CD4-positive, alpha-beta T cell treated with Interleukin-1 beta for 1 hour (primary cell): ENCODE measurements at regions not wholly inside any gene's neighbourhood (a gene's known extent, or its start where the extent isn't known, plus 50 kb on each side); places are given as distances from the start of the nearest gene placed in this dataset.

Experiments
- DNase-seq, 2 donors: peaks; one replicate each; pipeline ENCODE4 v3.0.0-alpha.2; 2020 to 2022

GRCh38 chr11:112625814-112626213 is 335.4 kb upstream of the NCAM1 start:
- DNase-seq: no peak

- DNase-seq: no peak
Observed at GRCh38 chr11:112626731-112627130, 334.5 kb upstream of the NCAM1 start.

DNA sequence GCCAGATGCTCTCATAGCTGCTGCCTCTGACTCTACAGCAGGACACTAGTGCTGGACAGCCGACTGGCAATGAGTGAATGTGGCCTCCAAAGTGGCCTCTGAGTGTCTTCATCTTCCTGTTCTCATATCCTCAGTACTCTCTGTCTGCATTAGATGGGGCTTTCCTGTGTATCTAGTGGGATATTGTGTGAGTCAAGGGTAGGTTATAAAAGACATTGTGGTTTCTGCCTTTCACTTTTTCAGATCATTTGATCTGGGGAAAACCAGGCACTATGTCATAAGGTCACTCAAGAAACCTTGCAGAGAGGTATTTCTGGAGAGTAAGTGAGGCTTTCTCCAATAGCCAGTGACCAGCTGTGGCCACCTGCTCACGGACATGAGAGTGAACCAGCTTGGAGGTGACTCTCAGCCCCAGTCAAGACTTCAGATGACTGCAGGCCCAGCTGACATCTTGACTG is 333.6 kb upstream of the NCAM1 start:
- no peak for DNase-seq

GRCh38 chr11:112628676-112629075 is 332.5 kb upstream of the NCAM1 start:
- DNase-seq: no peak

DNA sequence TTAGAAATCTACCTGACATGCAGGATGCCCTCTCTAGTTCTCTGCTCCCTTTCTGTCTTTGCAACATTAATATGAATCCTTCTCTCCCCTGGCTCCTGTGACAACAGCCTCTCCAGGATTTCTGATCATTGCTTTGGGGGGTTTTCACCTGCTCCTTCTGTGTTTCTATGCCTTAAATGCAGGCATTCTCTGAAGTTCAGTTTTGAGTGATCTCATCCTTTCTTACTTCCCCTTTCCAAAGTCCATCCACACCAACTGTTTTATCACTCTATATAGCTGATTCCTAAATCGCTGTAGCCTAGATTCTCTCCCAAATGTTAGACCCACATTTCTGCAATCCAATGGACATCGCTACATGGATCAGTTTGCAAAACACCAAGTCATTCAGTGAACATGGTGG is 330.7 kb upstream of the NCAM1 start:
- no peak for DNase-seq

DNA sequence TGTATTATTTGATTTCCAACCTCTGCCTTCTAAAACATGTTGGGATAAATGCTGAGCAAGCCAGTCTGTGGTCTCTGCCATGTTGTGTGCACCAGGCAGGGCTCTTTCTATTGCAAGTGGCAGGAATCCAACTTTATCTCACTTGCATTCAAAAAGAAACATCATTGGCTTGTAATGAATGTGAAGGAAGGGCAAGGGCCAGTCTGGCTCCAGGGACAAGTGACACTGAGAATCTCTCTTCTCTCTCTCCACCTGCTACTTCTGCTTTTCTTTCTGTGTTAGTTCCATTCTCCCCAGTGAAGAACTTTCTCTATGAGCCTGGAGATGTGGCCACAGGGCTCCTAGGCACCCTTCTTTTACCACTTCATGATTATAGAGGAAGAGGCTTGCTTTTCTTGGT is 329.9 kb upstream of the NCAM1 start:
- no peak for DNase-seq

DNA sequence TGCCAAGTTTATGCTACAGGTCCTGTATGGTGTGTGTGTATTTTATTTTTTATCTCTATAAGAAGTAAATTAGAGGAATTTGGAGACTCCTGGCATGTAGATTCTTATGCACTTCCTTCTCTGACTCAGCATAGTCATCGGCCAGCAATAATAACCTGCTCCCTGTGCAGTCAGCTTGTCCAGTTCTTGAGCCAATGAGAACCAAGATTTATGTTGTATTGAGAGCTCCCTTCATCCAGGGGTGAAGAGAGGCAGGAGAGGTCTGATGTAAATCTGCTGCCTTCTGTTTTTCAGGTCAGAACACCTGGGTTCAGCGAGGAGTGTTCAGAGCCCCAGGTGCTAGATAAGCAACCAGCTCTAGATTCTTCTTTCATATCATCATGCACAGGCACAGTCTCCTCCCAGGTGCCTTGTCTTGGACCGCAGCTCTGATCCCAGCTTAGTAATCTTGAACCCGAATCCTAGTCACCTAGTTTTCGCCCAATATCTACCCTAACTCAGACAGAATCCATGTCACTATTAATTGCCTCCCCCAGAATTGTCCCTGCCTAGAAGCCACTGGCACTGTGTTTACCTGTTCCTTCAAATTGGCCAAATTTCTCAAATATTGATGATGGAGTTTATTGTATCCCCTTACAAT is 328.2 kb upstream of the NCAM1 start:
- no peak for DNase-seq

DNA sequence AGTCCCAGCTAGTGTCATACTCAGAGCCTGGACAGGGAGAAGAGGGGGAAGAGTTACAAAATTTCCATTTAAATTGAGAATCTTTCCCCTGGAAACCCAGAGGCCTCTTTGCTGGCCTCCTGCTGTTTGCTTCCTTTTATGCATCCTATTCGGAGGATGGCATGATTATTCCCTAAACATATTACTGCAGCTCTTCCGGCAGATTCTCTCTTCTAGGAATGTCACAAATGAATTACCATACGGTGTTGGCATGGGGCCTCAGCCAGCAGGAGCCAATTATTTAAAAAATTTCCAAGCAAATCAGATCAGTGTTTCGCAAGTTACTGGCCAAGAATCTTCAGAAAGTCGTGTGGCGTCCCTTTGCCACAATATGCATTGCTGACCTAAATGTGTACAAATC is 326.7 kb upstream of the NCAM1 start:
- DNase-seq: no peak

DNA sequence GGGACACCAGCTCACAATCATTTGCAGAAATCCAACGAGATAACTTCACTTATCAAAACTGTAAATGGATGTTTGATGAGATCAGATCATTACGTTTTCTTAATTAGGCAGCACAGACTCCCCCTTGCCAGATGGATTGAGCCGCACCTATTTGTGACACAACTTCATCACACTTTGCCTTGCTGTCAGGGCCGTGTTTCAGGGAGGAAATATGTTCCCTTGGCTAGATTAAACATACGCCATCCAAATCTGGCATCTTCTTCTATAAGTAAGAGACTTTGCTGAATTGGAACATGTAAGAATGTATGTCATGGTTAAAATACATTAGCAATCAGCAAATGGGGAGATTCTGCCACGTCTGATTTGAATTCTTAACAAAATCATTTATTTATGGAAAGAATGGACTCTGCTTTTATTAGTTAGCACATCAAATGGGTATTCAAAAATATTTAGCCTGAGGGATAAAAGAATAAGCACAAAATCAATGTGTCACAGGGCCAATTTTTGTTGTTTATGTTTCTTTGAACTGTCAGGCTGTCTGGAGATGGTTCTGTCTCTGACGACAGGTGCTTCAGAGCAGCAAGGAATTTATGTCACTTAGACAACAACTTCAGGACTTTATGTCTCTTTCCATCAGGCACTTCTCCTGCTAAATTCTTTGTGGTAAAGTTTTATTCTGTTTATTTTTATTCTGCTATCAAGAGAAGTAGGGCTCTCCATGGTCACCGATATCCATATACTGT is 326.1 kb upstream of the NCAM1 start:
- DNase-seq: no peak

- DNase-seq: no peak
Observed at GRCh38 chr11:112637076-112637475, 324.1 kb upstream of the NCAM1 start.

DNA sequence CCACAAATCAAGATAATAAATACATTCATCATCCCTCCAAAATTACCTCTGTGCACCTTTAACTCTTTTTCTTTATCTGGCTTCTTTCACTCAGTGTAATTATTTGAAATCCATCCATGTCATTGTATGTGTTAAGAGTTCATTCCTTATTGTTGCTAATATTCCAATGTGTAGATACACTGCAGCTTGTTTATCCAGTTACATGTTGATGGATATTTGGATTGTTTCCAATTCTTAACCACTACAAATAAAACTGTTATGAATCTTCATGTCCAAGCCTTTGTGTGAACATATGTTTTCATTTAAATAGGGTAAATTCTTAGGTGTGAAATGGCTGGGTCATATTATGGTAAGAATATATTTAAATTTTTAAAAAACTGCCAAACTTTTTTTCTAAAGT is 323.3 kb upstream of the NCAM1 start:
- DNase-seq: no peak

- DNase-seq: no peak
Observed at GRCh38 chr11:112639469-112639868, 321.8 kb upstream of the NCAM1 start.

DNA sequence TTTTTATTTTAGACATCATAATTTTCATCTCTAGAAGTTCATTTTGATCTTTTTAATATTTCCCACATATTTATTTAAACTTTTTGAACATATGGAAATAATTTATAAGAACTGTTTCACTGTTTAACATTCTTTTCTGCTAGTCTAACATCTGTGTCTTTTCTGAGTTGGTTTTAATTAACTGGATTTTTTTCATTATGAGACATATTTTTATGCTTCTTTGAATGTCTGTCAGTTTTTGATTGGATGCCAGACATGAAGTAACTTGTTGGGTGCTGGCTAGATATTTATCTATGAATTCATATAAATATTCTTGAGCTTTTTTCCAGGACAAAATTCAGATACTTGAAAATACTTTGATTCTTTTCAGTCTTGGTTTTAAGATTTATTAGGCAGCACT is 317.8 kb upstream of the NCAM1 start:
- no peak for DNase-seq

- no peak for DNase-seq
Observed at GRCh38 chr11:112644410-112645131, 316.6 kb upstream of the NCAM1 start.

- no peak for DNase-seq
Observed at GRCh38 chr11:112649856-112650255, 311.4 kb upstream of the NCAM1 start.

- no peak for DNase-seq
Observed at GRCh38 chr11:112650527-112650926, 310.7 kb upstream of the NCAM1 start.

- DNase-seq: no peak
Observed at GRCh38 chr11:112651386-112651785, 309.8 kb upstream of the NCAM1 start.

DNA sequence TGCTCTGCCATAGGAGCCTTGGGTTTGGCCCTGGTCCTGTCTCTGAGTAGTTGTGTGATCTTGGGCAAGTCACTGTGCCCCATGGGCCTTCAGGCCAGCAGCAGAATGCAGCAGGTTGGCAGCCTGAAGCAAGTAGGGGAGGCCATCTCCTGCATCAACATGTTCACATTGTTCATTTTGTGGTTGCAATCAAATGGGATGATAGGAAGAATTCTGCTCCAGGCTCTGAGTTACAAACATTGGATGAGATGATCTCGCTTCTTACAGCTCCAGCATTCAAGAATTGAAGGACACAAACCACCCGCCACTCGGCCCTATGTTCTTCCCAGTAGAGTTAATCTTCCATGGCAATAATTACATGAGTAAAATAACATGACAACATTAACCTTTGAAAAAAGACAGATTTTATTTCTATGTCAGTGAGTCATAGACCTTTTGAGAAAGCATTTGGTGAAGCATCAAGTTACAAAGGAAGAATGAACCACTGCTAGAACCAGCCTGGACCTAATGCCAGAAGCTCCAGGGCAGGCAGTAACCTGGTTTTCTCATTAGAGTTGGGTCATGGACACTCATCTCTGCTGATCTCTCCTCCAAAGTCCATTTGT is 308.3 kb upstream of the NCAM1 start:
- no peak for DNase-seq

GRCh38 chr11:112655371-112655770 is 305.8 kb upstream of the NCAM1 start:
- DNase-seq: no peak

DNA sequence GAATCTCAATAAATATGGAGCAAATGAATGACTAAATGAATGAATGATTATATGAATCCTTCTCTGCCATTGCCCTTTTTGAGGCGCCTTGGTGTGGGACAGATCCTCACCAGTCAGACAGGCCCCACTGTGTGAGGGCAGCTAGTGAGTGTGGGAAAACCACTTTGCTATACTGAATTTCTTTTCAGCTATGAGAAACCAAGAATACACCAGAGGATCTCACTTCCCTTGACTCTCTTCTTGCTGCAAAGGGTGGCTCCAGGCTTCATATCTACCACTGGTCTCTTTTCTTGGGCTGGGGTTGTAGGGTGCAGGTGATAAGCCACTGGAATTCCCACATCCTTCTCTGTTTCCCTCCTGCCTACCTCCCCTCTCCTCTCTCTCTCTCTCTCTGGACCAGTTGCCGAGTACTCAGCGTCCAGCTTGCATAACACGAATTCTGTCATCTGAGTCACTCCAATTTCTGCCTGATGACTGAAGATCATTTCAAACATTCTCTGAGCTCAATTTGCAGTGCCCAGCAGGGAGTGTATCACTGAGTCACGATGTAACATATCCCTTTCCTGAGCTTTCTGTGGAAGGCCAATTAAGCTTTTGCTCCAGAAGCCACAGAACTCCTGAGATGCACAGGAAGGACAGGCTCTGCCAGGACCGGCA is 304.3 kb upstream of the NCAM1 start:
- DNase-seq: no peak

- no peak for DNase-seq
Observed at GRCh38 chr11:112658431-112658878, 302.8 kb upstream of the NCAM1 start.

- no peak for DNase-seq
Observed at GRCh38 chr11:112661146-112661545, 300.1 kb upstream of the NCAM1 start.

GRCh38 chr11:112661571-112661970 is 299.6 kb upstream of the NCAM1 start:
- DNase-seq: no peak
